ENCODE measurements at regions not wholly inside any gene's neighbourhood (a gene's known extent, or its start where the extent isn't known, plus 50 kb on each side); places are given as distances from the start of the nearest gene placed in this dataset.

DNA sequence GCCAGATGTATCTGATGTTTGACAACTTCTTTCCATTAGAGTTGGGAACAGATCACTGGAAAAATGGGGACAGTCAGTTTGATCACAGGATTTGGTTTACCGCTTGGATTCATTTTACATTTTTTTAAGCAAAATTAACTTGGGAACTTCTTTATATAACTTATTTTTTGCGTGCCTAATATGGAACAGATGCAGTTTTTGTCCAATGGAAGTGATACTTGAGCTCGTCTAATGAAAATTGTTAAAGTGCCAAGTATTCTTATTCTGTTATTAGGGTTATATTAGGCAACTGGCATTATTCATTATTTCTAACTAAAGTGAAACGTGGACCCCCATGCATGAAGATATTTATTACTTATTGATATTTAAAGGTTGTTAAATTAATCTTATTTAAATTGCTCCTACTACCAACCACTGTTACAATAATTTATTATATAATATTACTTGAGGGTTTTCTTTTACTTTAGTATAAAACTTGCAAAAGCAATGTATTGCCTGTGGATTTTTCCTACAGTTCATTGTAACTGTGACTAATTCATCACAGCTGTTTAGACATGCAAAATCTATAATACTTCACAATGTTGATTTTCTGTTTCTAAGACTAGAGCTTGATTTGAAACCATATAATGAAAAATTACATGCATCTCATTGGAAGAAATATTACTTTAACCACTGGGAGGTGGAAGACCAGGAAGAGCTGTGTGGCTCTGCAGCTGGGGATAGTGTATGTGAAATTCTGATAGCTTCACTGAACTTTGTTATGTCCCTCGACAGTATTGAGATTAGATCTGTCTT lies 787.3 kb upstream of the WWC1 start:
- Histone ChIP-seq H3K27ac (no peak overlapping the region), H3K4me1 (no peaks in the 10 kb centered on the region)
- intact Hi-C loops (cut with DNase I; ENCODE audit: low total_unique reads) = no loop called here

DNA sequence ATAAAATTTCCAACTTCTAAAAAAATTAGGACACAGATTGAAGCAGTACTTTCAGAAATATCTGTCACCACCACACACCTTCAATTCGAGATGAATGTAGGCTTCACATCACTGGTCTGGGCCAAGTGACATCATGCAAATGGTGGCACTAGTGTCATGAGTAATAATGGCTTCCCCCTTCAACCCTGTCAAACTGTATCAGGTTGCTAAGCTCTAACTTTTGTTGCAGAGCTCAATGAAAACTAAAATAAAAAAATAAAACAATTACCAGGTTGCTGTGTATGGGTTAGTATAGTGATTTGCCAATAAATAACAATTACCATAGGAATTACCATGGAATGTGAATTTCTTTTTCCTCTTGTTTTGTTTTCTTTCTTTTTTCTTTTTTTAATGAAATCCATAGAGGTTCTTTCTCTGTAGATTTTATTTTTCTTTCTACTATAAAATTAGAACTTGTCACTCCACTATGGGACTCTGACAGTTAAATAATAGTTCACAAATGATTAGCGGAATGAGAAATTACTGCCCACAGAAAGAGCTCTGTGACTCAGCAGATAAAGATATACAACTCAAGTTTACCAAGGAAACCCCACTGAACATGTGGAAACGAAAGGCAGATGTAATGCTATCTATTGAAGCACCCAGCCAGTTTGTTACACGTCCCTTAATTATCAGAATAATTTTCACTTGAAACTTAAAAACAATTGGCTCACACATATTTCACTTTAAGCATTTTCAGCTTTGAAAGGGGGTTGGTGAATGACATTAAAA lies 783.8 kb upstream of the WWC1 start:
- intact Hi-C loops (cut with DNase I; ENCODE audit: low total_unique reads) = no loop called here

More for the DNA sequence above, 787.3 kb upstream of the WWC1 start:
- Histone ChIP-seq H3K27me3 (no peaks in the 10 kb centered on the region), H3K9me3 (no peaks in the 10 kb centered on the region), H3K36me3 (no peaks in the 10 kb centered on the region), H3K4me3 (no peak overlapping the region)
- no peak for DNase-seq
- TF ChIP-seq, protein P1, sequence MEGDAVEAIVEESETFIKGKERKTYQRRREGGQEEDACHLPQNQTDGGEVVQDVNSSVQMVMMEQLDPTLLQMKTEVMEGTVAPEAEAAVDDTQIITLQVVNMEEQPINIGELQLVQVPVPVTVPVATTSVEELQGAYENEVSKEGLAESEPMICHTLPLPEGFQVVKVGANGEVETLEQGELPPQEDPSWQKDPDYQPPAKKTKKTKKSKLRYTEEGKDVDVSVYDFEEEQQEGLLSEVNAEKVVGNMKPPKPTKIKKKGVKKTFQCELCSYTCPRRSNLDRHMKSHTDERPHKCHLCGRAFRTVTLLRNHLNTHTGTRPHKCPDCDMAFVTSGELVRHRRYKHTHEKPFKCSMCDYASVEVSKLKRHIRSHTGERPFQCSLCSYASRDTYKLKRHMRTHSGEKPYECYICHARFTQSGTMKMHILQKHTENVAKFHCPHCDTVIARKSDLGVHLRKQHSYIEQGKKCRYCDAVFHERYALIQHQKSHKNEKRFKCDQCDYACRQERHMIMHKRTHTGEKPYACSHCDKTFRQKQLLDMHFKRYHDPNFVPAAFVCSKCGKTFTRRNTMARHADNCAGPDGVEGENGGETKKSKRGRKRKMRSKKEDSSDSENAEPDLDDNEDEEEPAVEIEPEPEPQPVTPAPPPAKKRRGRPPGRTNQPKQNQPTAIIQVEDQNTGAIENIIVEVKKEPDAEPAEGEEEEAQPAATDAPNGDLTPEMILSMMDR (IDR thresholded peaks at IDR 0.05) = no peak

DNA sequence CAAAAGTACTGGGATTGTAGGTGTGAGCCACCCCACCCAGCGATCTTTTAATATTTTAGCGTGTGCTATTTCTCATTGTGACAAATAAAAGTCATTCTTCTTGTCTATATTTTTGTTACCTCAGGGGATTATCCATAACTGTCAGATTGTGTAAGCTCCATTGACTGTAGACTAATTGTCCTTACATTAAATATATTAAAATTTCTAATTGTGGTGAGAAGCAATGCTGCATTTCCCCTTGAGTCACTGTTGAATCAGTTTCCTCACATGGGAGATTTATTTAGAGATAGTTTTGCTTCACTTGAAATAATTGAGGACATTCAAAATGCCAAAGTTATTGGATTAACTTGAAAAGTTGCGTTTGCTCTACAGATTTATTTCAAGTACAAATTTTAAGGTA lies 782.4 kb upstream of the WWC1 start:
- TF ChIP-seq, protein P1 (IDR thresholded peaks at IDR 0.05) = no peak
- no peak overlapping the region for H3K27ac ChIP-seq
- no peaks in the 10 kb centered on the region for H3K27me3 ChIP-seq
- H3K4me3 ChIP-seq = no peak overlapping the region
- no peaks in the 10 kb centered on the region for H3K36me3 ChIP-seq
- no peaks in the 10 kb centered on the region for H3K4me1 ChIP-seq
- intact Hi-C loops (cut with DNase I; ENCODE audit: low total_unique reads) = no loop called here
- no peaks in the 10 kb centered on the region for H3K9me3 ChIP-seq
- DNase-seq = no peak

More for the DNA sequence above, 783.8 kb upstream of the WWC1 start:
- Histone ChIP-seq H3K9me3 (no peaks in the 10 kb centered on the region), H3K27ac (no peak overlapping the region), H3K4me1 (no peaks in the 10 kb centered on the region), H3K36me3 (no peaks in the 10 kb centered on the region), H3K27me3 (no peaks in the 10 kb centered on the region), H3K4me3 (no peak overlapping the region)
- TF ChIP-seq, protein P1 (IDR thresholded peaks at IDR 0.05) = no peak
- DNase-seq = no peak

DNA sequence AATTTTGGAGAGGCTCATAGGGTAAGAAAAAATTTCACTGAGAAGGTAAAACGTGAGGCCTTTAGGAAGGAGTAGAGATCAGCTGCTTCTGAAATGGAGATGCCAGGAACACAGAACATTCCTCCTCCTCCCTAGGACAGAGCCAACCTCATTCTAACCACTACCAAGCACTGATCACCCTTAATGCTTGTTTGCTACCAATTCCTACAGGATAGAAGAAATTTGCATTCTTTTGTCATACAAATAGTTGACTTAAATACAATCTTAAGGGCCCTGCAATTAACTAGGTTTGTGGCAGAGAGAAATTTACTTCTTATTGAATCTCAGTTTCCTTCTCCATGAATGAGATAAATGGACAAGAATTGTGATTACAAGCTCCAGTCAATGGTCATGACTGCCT lies 780.2 kb upstream of the WWC1 start:
- TF ChIP-seq, protein P1 (IDR thresholded peaks at IDR 0.05) = no peak
- H3K4me3 ChIP-seq = no peak overlapping the region
- intact Hi-C loops (cut with DNase I; ENCODE audit: low total_unique reads) = no loop called here

DNA sequence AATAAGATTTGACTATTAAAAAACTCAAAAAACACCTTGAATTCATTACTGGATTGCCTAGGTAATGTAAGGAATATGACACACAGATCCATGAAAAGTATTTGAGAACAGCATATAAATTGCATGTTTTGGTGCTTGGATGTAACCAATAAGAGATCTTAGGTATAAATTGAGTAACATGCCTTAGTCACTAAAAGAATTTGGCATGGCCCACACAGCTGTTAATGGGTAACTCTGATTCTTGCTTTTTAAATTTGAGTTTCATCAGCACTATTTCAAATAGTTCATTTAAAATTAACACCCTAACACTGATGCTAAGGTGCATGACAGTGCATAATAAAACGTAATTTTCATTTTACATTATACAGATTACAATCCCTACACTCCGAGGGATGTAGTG lies 779.3 kb upstream of the WWC1 start:
- Histone ChIP-seq H3K4me1 (no peaks in the 10 kb centered on the region), H3K36me3 (no peaks in the 10 kb centered on the region), H3K9me3 (no peaks in the 10 kb centered on the region), H3K4me3 (no peak overlapping the region), H3K27me3 (no peaks in the 10 kb centered on the region), H3K27ac (no peak overlapping the region)
- DNase-seq = no peak
- TF ChIP-seq, protein P1 (IDR thresholded peaks at IDR 0.05) = no peak
- intact Hi-C loops (cut with DNase I; ENCODE audit: low total_unique reads) = no loop called here

More for the DNA sequence above, 780.2 kb upstream of the WWC1 start:
- no peaks in the 10 kb centered on the region for H3K36me3 ChIP-seq
- no peaks in the 10 kb centered on the region for H3K9me3 ChIP-seq
- no peak for DNase-seq
- no peak overlapping the region for H3K27ac ChIP-seq
- no peaks in the 10 kb centered on the region for H3K4me1 ChIP-seq
- no peaks in the 10 kb centered on the region for H3K27me3 ChIP-seq

All from tibial artery (tissue), 4 donors.